ENCODE measurements at regions not wholly inside any gene's neighbourhood (a gene's known extent, or its start where the extent isn't known, plus 50 kb on each side); places are given as distances from the start of the nearest gene placed in this dataset.

DNA sequence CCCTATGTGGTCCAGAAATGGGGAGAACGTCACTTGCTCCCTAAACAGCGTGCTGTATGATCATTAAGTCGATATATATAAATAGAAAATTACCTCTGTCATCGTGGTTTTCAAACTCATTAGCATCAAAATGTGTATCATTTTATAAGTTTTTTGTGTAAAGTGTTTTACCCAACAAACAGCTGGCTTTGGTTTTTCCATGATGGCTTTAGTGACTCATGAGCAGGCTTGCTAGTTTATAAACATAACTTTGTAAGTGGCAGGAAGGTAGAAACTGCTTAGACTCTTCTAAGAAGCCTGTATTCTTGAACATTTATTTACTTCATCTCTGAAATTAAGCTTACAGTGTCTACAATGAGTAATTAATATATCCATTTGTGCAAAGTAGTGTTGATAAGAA is 108.4 kb upstream of the DIPK2B start (continued):
- no peak for TF ChIP-seq NFYB (CRISPR knock-in tag; IDR thresholded peaks at IDR 0.05)
- no peak for TF ChIP-seq CHD4 (IDR thresholded peaks at IDR 0.05; ENCODE audit: borderline replicate concordance, low read length)

GRCh38 chrX:45306794-45307193 is 106.1 kb upstream of the DIPK2B start:
- no peaks in the 10 kb centered on the region for H3K79me2 ChIP-seq (ENCODE audit: insufficient read depth, low read length)
- CTCF ChIA-PET (ENCODE audit: low intra/inter-chr PET ratio, low total read pairs), result no interaction called here
- no peak overlapping the region for H3K4me2 ChIP-seq (ENCODE audit: low read depth, low read length)
- no peaks in the 10 kb centered on the region for H3K27me3 ChIP-seq (ENCODE audit: control insufficient read depth in 1 of 2, insufficient read depth in 2 of 2, low read length in 2 of 2)
- FAIRE-seq (no peak), ATAC-seq (no peak), DNase-seq (ENCODE audit: low spot score) (no peak)
- H2AFZ ChIP-seq (ENCODE audit: low read length), result no peak overlapping the region
- H3K36me3 ChIP-seq (replicated peaks in 1 of 2; ENCODE audit: control insufficient read depth in 1 of 2, insufficient read depth in 2 of 2, low read length in 2 of 2), result no peaks in the 10 kb centered on the region
- no peaks in the 10 kb centered on the region for H3K9me3 ChIP-seq (ENCODE audit: low read length)
- no peak overlapping the region for H3K4me3 ChIP-seq (replicated peaks in 1 of 3; ENCODE audit: insufficient read depth in 1 of 3, low read depth in 2 of 3, low read length in 3 of 3)
- H3K4me1 ChIP-seq (ENCODE audit: insufficient read depth, low read length), result no peaks in the 10 kb centered on the region
- H4K20me1 ChIP-seq (ENCODE audit: insufficient read depth, low read length), result no peaks in the 10 kb centered on the region
- H3K27ac ChIP-seq (ENCODE audit: extremely low read length, insufficient read depth, low read length), result no peak overlapping the region
- intact Hi-C loops (cut with micrococcal nuclease; ENCODE audit: unreplicated experiment) (no loop called here), in situ Hi-C loops (cut with HindIII; ENCODE audit: extremely low pct_ligation_motif_present, low pct_unique_long_range_greater_than_20kb) (loop anchor here (25.0 kb wide), 1 partner anchor 431 kb away; no protein-coding TSS in a partner anchor)
- POLR2A ChIA-PET, result no interaction called here
- no peak overlapping the region for H3K9ac ChIP-seq (ENCODE audit: insufficient read depth, low read depth, low read length)
- TF ChIP-seq ZKSCAN1 (IDR thresholded peaks at IDR 0.05; ENCODE audit: low read length), result no peak
- BruUV-seq (replicated peaks), result no TSS peak
- WGBS (ENCODE audit: low lambda C conversion rate), result 5% methylated on average over 1 of the region's 1 CpG

DNA sequence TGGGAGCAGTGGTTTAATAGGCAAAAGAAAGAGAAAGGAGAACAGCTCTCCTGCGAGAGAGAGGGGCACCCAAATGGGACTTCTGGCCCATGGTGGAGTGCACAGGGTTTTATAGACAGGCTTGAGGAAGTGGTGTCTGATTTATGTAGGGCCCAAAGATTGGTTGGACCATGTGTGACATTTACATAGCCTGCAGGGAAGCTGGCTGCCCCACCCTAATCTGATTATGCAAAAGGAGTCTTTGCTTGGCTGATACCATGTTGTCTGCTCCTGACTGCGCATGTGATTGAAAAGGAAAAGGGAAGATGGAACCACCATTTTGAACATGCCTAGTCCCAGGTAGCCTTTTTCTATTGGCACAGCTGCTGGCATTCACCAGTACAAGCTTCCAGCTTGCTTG is 100.0 kb upstream of the DIPK2B start:
- intact Hi-C loops (cut with micrococcal nuclease; ENCODE audit: unreplicated experiment) (no loop called here), in situ Hi-C loops (cut with HindIII; ENCODE audit: extremely low pct_ligation_motif_present, low pct_unique_long_range_greater_than_20kb) (loop anchor here (25.0 kb wide), 1 partner anchor 437 kb away; no protein-coding TSS in a partner anchor)
- BruUV-seq (replicated peaks), result no TSS peak
- H3K27ac ChIP-seq (ENCODE audit: extremely low read length, insufficient read depth, low read length), result no peak overlapping the region
- CTCF ChIA-PET (ENCODE audit: low intra/inter-chr PET ratio, low total read pairs), result no interaction called here
- no peaks in the 10 kb centered on the region for H3K36me3 ChIP-seq (replicated peaks in 1 of 2; ENCODE audit: control insufficient read depth in 1 of 2, insufficient read depth in 2 of 2, low read length in 2 of 2)
- no peaks in the 10 kb centered on the region for H3K4me1 ChIP-seq (ENCODE audit: insufficient read depth, low read length)
- 0% methylated on average over 1 of the region's 2 CpGs for WGBS (ENCODE audit: low lambda C conversion rate)
- no peaks in the 10 kb centered on the region for H3K79me2 ChIP-seq (ENCODE audit: insufficient read depth, low read length)
- H3K4me2 ChIP-seq (ENCODE audit: low read depth, low read length), result no peak overlapping the region
- no peak overlapping the region for H3K9ac ChIP-seq (ENCODE audit: insufficient read depth, low read depth, low read length)
- FAIRE-seq (no peak), ATAC-seq (no peak), DNase-seq (ENCODE audit: low spot score) (no peak)
- no peaks in the 10 kb centered on the region for H4K20me1 ChIP-seq (ENCODE audit: insufficient read depth, low read length)
- POLR2A ChIA-PET, result no interaction called here
- no peak overlapping the region for H3K4me3 ChIP-seq (replicated peaks in 1 of 3; ENCODE audit: insufficient read depth in 1 of 3, low read depth in 2 of 3, low read length in 3 of 3)
- TF ChIP-seq RBM22 (optimal IDR thresholded peaks at IDR 0.05; ENCODE audit: low read length) (no peak), SPEN (CRISPR knock-in tag; IDR thresholded peaks at IDR 0.05; ENCODE audit: low read depth) (no peak), BCL6 (CRISPR knock-in tag; IDR thresholded peaks at IDR 0.05) (no peak), THAP7 (CRISPR knock-in tag; IDR thresholded peaks at IDR 0.05) (no peak)
- TF ChIP-seq, protein P1, sequence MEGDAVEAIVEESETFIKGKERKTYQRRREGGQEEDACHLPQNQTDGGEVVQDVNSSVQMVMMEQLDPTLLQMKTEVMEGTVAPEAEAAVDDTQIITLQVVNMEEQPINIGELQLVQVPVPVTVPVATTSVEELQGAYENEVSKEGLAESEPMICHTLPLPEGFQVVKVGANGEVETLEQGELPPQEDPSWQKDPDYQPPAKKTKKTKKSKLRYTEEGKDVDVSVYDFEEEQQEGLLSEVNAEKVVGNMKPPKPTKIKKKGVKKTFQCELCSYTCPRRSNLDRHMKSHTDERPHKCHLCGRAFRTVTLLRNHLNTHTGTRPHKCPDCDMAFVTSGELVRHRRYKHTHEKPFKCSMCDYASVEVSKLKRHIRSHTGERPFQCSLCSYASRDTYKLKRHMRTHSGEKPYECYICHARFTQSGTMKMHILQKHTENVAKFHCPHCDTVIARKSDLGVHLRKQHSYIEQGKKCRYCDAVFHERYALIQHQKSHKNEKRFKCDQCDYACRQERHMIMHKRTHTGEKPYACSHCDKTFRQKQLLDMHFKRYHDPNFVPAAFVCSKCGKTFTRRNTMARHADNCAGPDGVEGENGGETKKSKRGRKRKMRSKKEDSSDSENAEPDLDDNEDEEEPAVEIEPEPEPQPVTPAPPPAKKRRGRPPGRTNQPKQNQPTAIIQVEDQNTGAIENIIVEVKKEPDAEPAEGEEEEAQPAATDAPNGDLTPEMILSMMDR (CRISPR knock-in tag; IDR thresholded peaks at IDR 0.05), result no peak
- no peak overlapping the region for H2AFZ ChIP-seq (ENCODE audit: low read length)
- H3K9me3 ChIP-seq (ENCODE audit: low read length), result no peaks in the 10 kb centered on the region
- no peaks in the 10 kb centered on the region for H3K27me3 ChIP-seq (ENCODE audit: control insufficient read depth in 1 of 2, insufficient read depth in 2 of 2, low read length in 2 of 2)
